NCI-H187 (cell line): ENCODE measurements at regions not wholly inside any gene's neighbourhood (a gene's known extent, or its start where the extent isn't known, plus 50 kb on each side); places are given as distances from the start of the nearest gene placed in this dataset.
"Not testable (repeated sequence)": the region's sequence is repeated elsewhere in the genome, so short reads cannot be mapped to it uniquely, and the experiment has no call there.

Source experiments
- DNase-seq, 2 experiments: peaks; one replicate each; lab custom pipeline; 2025; lab: John Stamatoyannopoulos, UW

GRCh38 chr14:53742233-53742620 lies 214.4 kb downstream of the BMP4 start:
- no peak for DNase-seq

- no peak for DNase-seq
These were observed 215.0 kb downstream of the BMP4 start for GRCh38 chr14:53741479-53742232.

DNA sequence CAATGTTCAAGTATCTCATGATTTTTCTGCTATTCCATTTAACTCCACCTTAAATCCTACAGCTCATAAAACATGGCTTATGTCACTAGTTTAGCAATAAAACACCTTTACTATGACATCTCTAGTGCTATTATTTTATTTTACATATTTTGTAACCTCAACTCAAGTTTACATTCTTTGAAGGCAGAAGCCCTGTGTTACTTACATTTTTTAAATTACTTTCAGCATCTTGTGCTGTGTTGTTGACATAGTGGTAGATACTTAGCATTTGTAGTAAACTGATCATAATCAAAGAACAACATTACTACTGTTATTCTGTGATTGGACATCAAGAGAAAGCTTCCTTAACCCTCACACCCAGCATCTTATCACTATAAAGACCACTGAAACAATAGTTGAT lies 216.1 kb downstream of the BMP4 start:
- DNase-seq = no peak

DNA sequence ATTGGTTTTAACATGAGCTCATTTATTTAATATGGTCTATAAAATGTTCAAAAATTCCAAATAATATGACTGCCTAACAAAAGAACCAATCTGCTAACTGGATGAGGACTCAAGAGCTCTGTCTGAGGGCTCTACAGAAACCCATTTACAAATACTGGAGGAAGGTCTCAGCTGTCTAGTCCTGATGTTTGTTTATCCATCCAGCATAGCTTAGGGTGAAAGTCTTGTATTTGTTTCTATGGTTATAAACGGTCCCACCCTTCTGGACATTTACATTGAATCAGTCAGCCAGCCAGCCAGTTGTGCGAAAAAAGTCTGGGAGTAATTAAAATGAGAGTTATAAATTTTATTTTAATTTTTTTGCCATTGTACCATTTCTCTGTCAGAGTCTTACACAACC lies 220.7 kb downstream of the BMP4 start:
- no peak for DNase-seq

DNA sequence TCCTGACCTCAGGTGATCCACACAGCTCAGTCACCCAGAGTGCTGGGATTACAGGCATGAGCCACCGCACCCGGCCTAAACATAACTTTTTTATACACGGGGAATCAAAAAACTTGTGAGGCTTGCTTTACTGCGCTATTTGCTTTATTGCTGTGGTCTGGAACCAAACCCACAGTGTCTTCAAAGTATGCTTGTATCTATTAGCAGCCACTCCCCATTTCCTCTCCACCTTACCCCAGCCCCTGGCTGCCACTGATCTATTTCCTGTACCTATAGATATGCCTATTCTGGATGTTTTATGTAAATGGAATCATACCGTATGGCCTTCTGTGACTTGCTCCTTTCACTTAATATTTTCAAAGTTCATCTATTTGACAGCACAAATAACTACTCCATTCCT lies 233.4 kb downstream of the BMP4 start:
- no peak for DNase-seq

GRCh38 chr14:53719536-53719935 lies 237.1 kb downstream of the BMP4 start:
- DNase-seq = no peak

DNA sequence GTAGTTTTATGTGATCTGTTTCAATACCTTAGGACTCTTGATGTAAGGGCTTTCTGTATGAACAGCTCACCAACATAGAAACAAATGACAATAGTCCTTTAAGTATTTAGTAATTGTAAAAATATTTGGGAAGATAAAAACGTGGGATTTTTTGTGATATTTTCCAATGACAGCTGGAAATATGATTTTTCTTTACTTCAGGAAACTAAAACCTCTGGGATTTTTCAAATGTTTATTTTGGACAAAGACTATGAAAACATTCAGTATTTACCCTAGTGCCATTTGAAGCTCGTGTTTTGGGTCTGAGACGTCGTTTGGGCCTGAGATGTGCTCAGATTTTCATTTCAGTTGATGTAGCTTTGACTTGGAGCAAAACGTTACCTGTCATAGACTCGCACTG lies 240.0 kb downstream of the BMP4 start:
- no peak for DNase-seq

- DNase-seq = no peak
These were observed 241.4 kb downstream of the BMP4 start for GRCh38 chr14:53715193-53715721.

GRCh38 chr14:53714495-53715192 lies 242.0 kb downstream of the BMP4 start:
- DNase-seq = no peak

DNA sequence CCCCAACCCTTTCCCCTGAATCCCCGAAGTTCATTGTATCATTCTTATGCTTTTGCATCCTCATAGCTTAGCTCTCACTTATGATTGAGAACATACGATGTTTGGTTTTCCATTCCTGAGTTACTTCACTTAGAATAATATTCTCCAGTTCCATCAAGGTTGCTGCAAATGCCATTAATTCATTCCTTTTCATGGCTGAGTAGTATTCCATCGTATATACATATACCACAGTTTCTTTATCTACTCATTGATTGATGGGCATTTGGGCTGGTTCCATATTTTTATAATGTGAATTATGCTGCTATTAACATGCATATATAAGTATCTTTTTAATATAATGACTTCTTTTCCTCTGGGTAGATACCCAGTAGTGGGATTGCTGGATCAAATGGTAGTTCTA lies 243.7 kb downstream of the BMP4 start:
- not testable (repeated sequence) for DNase-seq

DNA sequence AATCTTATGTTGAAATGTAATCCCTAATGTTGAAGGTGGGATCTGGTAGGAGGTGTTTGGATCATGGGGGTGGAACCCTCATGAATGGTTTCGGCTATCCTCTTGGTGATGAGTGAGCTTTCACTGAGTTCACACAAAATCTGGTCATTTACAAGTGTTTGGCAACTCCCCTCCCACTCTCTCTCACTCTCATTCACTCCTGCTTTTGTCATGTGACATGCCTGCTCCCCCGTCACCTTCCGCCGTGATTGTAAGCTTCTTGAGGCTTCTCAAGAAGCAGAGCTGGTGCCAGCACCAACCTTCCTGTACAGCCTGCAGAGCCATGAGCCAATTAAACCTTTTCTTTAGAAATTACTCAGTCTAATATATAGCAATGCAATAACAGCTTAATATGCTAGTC lies 245.4 kb downstream of the BMP4 start:
- no peak for DNase-seq

- no peak for DNase-seq
These were observed 246.0 kb downstream of the BMP4 start for GRCh38 chr14:53710615-53711014.

DNA sequence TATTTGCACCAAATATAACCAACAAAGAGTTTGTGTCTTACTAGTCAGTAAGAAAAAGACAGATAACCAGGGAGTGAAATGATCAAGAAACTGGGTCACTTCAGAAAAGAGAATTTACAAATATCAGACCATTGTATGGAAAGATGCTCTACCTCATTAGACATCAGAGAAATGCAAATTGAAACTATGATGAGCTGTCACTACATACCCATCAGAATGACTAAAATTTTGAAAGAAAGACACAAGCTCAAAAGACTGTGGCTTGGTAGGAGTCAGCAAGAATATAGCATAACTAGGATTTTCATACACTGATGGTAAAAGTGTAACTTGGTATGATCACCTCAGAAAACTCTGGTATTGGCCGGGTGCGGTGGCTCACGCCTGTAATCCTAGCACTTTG lies 247.2 kb downstream of the BMP4 start:
- no peak for DNase-seq

GRCh38 chr14:53703457-53703856 lies 253.2 kb downstream of the BMP4 start:
- DNase-seq = no peak

GRCh38 chr14:53701108-53701875 lies 255.3 kb downstream of the BMP4 start:
- DNase-seq = no peak

DNA sequence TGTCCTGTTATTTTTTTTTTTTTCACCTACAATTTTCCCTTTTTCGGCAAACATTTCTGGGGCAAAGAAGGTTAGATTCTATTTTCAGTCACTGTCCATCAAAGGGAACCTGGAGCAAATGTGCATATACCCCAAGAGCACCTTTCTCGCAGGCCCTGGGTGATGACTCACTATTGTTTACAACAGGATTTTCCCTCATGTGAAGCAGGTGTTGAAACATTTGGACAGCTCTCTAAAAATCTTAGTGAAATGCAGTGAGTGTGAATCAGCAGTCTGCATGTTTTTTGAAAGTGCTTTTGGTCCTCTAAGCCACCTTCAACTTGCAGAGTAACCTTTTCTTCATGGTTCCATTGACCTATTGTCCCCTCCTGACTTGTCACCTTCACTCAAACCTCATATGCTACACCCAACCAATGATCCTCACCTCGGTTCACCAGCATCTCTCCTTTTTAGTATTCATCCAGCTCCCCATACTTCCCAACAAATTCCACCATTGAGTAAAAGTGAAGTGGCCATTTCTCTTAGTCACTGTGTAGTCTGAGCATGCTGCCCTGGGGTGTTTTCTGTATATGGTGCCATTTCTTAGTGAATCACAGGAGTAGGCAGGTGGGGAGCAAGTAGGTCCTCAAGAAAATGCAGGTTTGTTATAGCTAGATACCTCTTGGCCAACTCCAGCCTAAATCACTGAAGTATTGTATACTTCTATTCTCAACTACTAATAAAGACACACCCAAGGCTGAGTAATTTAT lies 260.2 kb downstream of the BMP4 start:
- DNase-seq = no peak

GRCh38 chr14:53695692-53696214 lies 260.9 kb downstream of the BMP4 start:
- no peak for DNase-seq

GRCh38 chr14:53692885-53693284 lies 263.7 kb downstream of the BMP4 start:
- no peak for DNase-seq

- DNase-seq = no peak
These were observed 264.2 kb downstream of the BMP4 start for GRCh38 chr14:53692451-53692850.

GRCh38 chr14:53683229-53683628 lies 273.4 kb downstream of the BMP4 start:
- DNase-seq = no peak

GRCh38 chr14:53672526-53672925 lies 284.1 kb downstream of the BMP4 start:
- no peak for DNase-seq

DNA sequence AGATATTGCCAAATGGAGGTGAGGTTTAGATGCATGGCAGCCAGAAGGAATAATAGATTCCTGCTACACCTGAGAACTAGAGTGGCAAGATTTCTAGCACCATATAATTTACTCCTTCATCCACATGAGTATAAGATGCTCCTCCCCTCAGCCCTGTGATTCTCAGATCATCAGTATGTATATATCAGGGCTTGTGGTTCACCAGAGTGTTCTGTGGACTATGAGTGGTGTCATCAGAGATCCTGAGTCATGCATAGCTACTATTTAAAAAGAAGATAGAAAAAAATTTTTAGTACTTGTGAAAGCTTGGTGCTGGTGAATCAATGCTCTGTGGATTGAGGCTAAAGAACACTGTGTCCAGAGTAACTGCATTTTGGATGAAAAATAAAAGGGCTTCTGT lies 285.9 kb downstream of the BMP4 start:
- no peak for DNase-seq
